ENCODE measurements at regions not wholly inside any gene's neighbourhood (a gene's known extent, or its start where the extent isn't known, plus 50 kb on each side); places are given as distances from the start of the nearest gene placed in this dataset.

DNA sequence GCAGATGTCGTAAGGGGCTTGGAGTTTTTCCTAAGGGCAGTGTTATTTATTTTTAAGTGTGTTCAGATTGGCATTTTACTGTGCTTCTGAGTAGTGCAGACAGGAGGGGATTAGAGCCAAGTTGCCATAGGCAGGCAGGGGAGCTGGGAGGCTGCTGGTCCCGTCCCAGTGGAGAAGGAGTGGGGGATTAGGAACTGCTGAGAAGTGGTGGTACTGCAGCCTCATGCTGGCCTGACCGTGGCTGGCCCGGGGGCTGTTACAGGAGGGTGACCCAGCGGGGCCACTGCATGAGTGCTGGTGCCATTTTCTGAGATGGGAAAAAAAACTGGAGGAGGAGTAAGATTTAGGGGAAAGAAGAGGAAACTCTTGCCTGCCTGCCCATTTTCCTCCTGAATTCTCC lies 52.3 kb upstream of the DLK1 start:
- TF ChIP-seq, protein P1, sequence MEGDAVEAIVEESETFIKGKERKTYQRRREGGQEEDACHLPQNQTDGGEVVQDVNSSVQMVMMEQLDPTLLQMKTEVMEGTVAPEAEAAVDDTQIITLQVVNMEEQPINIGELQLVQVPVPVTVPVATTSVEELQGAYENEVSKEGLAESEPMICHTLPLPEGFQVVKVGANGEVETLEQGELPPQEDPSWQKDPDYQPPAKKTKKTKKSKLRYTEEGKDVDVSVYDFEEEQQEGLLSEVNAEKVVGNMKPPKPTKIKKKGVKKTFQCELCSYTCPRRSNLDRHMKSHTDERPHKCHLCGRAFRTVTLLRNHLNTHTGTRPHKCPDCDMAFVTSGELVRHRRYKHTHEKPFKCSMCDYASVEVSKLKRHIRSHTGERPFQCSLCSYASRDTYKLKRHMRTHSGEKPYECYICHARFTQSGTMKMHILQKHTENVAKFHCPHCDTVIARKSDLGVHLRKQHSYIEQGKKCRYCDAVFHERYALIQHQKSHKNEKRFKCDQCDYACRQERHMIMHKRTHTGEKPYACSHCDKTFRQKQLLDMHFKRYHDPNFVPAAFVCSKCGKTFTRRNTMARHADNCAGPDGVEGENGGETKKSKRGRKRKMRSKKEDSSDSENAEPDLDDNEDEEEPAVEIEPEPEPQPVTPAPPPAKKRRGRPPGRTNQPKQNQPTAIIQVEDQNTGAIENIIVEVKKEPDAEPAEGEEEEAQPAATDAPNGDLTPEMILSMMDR (IDR thresholded peaks at IDR 0.05): no peak
- no peaks in the 10 kb centered on the region for H3K36me3 Mint-ChIP-seq (ENCODE audit: low read depth)
- no peak for DNase-seq
- H3K4me3 Mint-ChIP-seq: no peak overlapping the region
- peaks cover 62% of the 10 kb centered on the region for H3K4me1 Mint-ChIP-seq (ENCODE audit: low read depth)
- no peaks in the 10 kb centered on the region for H3K9me3 Mint-ChIP-seq
- no peak overlapping the region for H3K27ac Mint-ChIP-seq
- peaks cover 11% of the 10 kb centered on the region for H3K27me3 Mint-ChIP-seq (ENCODE audit: insufficient read depth)

DNA sequence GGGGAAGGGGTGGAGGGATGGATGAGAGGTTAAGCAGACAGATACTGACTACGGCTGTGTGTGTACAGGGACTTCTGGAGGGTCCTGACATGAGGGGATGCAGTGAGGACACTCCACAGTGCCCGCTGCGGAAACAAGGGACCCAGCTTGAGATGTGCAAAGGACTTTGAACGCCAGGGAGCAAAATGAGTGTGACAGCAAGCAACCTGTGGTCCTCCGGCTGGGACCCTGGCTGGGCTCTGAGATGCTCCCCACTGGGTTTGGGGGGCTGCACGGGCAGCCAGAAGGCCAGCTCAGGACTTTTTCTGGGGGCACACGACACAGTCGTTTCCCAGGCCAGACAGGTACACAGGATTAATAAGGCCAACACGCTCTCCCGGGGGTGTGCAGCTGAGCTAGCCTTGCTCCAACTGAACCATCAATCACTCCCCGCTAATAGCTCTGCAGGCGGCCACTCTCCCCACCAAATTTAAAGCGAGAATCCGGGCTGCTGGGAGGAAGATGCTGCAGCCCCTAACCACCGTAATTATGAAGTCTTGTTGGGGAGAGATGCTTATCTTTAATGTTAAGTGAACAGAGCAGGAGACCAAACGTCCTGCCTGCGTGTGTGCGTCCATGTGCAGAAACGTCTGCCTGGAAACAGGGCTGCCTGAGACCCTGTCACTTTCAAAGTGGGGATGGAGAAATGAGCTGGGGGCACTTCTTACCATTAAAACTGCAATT lies 51.6 kb upstream of the DLK1 start:
- no peak overlapping the region for H3K27ac Mint-ChIP-seq
- no peaks in the 10 kb centered on the region for H3K9me3 Mint-ChIP-seq
- H3K4me1 Mint-ChIP-seq (ENCODE audit: low read depth): peaks cover 64% of the 10 kb centered on the region
- H3K27me3 Mint-ChIP-seq (ENCODE audit: insufficient read depth): peaks cover 11% of the 10 kb centered on the region
- no peak for DNase-seq
- H3K4me3 Mint-ChIP-seq: no peak overlapping the region
- TF ChIP-seq, protein P1 (IDR thresholded peaks at IDR 0.05): no peak
- H3K36me3 Mint-ChIP-seq (ENCODE audit: low read depth): no peaks in the 10 kb centered on the region

DNA sequence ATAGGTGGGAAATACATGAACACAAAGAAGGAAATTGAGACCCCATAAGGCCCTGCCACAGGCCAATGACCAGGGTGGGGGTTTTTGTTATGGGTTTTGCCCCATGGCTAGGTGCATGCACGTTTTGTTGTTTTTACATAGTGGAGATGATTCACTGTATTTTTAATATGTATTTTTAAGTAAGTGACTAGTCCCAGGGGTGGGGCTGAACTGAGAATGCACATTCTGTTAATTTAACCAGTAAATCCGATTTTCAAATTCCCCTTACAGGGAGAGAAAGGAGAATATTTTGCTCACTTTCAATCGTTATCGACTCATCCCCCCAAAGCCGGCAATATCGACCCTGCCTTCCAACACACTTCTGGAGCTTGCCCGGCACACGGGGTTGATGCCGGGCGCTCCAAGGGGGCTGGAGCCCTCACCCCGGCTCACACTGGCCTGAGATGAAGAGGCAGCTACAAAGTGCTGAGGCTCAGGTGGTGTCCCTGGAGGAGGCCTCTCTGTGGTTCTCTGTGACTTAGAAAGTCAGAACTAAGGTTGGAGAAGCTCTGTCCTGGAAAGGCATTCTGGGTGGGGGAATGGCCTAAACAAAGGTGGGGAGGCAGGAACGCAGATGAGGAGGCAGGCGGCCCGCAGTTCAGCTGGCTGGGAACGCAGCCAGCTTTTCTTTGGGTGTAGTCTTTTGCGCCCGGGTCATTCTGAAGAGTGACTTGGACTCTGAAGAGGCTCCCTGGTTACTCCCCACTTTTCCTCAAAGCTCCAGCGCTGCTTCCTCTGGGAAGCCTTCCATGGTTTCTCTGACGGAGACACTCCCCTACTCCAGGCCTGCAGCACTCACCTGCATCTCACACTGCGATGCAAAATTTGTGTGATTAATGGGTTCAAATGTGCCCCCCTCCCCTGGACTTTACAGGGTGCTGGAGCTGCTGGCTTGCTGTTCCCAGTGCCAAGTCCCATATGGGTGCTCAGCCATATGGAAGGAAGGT lies 50.7 kb upstream of the DLK1 start:
- no peaks in the 10 kb centered on the region for H3K36me3 Mint-ChIP-seq (ENCODE audit: low read depth)
- H3K27ac Mint-ChIP-seq: peak overlapping the region; percentile 75
- H3K9me3 Mint-ChIP-seq: no peaks in the 10 kb centered on the region
- TF ChIP-seq, protein P1 (IDR thresholded peaks at IDR 0.05): no peak
- peak; percentile 24 for DNase-seq
- peaks cover 13% of the 10 kb centered on the region for H3K27me3 Mint-ChIP-seq (ENCODE audit: insufficient read depth)
- H3K4me1 Mint-ChIP-seq (ENCODE audit: low read depth): peaks cover 73% of the 10 kb centered on the region
- H3K4me3 Mint-ChIP-seq: no peak overlapping the region

Data from HFFc6 (cell line).